Activated CD4-positive, alpha-beta T cell treated with anti-CD3 and anti-CD28 coated beads for 1 hour (primary cell): ENCODE measurements at regions not wholly inside any gene's neighbourhood (a gene's known extent, or its start where the extent isn't known, plus 50 kb on each side); places are given as distances from the start of the nearest gene placed in this dataset.

Source experiments
- DNase-seq: peaks from one replicate; pipeline ENCODE4 v3.0.0-alpha.2; 2020

DNA sequence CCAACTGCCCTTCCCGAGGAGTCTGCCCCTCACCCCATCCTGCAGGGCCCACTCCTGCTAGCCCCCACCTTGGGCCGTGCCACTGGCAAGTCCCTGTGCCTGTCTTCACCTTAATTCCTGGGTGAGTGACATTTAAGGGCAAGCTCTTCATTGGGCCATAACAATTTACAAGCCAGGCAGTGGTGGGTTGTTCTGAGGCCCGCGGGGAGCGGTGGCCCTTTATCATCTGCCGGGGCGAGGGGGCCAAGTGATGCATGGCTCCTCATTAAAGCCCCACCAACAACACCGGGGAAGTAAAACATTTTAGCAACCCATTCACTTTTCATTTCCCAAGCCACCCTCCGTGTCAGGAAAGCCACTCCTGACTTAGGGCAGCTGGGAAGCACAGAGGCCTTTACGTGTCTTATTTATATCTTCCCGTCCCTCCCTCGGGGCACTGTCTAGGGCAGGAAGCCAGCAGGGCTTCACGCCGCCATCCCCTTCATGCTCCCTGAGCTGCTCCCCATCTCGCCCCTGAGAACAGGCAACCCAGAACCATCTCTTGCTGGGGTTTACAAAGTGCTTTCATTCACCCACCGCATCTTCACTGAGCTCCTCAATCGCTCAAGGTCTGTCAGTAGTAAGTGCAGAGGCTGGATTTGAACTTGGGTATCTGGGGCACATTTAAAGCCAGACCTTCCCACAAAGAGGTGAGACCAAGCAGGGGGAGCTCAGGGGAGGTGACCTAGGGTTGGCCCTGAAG is 55.5 kb upstream of the CCDC167 start:
- no peak for DNase-seq

DNA sequence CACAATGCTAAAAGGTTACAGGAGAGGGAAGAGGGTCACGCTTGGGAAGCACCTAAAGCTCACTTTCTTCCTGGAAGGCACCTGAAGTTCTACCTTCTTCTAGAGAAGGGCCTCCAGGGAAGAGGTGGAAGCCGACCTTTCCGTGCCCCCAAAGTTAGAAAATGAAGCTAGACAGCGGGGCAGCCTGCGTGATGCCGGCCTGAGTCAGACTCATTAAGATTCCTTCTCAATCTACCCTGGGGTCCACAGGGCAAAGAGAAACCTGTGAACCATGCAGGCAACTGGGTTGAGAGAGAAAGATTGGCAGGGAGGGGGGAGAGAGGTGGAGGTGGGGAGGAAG is 54.8 kb upstream of the CCDC167 start:
- no peak for DNase-seq

DNA sequence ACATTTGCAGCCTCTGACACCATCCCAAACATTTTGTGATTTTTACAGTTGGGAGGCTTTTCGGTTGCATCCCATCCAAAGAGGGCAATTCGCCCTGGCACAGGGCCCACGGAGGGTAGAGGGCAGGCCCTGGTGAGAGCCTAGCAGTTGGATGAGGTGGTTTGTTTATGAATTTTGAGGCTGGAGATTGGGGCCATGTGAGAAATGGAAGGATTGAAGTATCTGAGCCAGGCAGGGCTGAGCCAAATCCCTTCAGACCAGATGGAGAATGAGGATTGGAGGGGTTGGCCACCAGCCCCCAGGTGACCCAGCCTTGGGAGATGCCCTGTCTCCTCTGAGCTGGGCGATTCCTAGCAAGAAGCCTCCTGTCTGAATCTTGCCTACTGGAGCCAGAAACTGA is 52.6 kb upstream of the CCDC167 start:
- DNase-seq = no peak

DNA sequence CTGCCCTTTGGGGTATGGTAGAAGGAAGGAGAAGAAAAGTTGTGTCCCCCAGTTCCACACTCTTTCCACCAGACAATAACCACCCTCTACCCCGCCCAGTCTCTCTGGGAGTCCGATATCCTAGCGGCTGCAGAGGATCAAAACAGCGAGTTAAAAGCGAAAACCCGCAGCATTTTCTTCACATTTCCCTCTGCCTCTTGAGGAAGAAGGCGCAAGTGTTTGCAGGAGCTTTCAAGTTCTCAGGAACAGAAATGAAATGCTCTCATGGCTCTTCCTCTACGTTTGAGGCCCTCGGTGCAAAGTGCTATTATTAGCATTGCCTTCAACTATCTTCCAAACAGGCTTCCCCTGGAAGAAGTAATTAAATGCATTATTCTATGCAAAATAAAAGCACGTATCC is 52.2 kb upstream of the CCDC167 start:
- DNase-seq = no peak

DNA sequence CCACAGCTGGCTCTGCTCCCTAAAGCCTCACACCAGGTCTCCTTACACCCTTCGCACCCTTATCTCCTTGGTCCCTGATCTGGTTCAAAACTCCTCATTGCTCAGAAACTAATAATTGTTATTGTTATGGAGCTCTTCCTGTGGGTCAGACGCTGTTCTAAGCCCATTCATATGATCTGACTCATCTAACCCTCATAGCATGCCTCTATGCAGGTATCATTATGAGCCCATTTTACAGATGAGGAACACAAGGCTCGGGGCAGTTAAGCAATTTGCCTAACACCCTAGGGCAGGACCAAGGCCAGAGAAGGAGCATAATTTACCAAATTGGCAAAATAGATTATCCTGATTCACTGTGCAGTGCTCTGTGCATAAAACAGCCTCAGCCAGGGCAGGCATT is 51.8 kb upstream of the CCDC167 start:
- no peak for DNase-seq

DNA sequence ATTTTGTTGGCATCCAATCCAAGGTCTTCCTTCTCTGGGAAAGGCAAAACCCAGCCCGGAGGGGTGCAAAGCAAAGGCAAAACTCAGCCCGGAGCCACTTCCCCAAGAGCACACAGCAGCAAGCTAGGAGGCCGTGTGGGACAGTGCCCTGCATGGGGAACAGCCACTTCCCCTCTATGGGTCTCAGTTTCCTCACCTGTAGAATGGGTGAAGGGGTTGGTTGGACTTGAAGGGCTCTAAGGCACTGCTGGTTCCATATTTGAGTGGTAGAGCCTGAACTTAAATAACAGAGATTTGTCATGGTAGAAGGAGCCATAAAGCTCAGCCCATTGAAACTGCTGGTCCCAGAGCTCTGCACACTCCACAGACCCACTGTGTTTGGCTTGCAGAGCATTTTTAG is 51.3 kb upstream of the CCDC167 start:
- no peak for DNase-seq

DNA sequence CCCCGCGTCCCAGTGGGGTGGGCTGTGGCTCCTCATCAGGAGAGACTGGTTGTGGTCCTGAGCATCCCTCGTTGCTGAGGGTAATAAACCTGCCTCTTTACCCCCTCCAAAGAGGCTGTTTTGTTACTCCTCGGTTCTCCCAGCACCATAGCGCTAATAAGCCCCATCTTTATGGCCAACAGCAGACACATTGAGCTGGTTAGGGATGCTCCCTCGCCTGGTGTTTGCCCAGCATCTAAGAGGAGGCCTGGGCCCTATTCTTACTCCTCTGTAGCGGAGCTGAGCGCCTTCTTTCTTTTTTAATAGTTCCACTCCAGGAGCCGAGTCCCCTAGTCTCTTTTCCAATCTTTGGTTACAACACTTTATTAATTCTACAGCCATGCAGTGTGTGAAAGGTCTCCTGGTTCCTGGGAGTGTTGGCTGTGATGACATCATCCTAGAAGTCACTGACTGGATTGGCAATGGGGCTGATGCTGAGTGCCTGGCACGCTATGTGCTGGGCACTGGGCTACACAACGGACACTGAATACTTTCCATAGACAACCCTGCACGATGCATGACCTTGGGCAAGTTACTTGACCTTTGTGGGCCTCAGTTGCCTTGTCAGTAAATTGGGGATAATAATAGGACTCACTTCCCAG is 50.6 kb upstream of the CCDC167 start:
- no peak for DNase-seq

DNA sequence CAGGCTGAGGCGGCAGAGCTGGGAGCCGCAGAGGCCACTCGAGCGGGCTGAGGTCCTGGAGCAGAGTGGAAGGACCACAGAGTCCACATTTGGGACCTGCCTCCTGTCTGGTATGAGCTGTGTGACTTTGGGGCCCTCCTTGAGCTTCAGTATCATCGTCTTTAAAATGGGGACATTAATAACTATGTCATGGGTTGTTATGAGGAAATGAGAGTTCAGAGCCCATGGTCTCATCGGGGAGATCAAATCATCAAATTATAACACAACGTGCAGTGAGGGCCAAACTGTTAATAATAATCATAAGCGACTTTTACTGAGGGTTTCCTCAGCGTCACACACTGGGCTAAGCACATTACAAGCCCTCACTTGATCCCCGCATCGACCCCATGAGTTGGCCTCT is 49.9 kb upstream of the CCDC167 start:
- no peak for DNase-seq
